Colonic mucosa (tissue), 4 donors: ENCODE measurements at regions not wholly inside any gene's neighbourhood (a gene's known extent, or its start where the extent isn't known, plus 50 kb on each side); places are given as distances from the start of the nearest gene placed in this dataset.

Source experiments
- DNase-seq: peaks from one replicate; pipeline ENCODE4 v3.0.0-alpha.2; 2020
- H3K27ac ChIP-seq: fragments of 200-600 bp; one replicate; pipeline ENCODE4 v1.8.0; 2021
- H3K27me3 ChIP-seq: fragments of 200-600 bp; one replicate; pipeline ENCODE4 v1.8.0; 2021
- H3K36me3 ChIP-seq: fragments of 200-600 bp; one replicate; pipeline ENCODE4 v1.8.0; 2021
- H3K4me1 ChIP-seq: fragments of 200-600 bp; one replicate; pipeline ENCODE4 v1.8.0; 2021; ENCODE audit warnings: mild to moderate bottlenecking
- H3K4me3 ChIP-seq: fragments of 200-600 bp; one replicate; pipeline ENCODE4 v1.8.0; 2021
- H3K9ac ChIP-seq, 2 donors: one replicate each; pipeline ENCODE4 v1.7.0; 2013; ENCODE audit warnings: control low read depth in 2 of 2, low read depth in 2 of 2, low read length in 2 of 2
- H3K9me3 ChIP-seq: fragments of 200-600 bp; one replicate; pipeline ENCODE4 v1.8.0; 2021
- intact Hi-C: fragments of 100-400 bp; cut with DNase I; formaldehyde crosslinking; loops from one replicate; pipeline ENCODE4 v1.14.1; 2022
- TF ChIP-seq, protein P1 (sequence below): fragments of 200-600 bp; IDR thresholded peaks from one replicate; pipeline ENCODE4 v1.8.0; 2022; ENCODE audit warnings: antibody characterized with exemption, mild to moderate bottlenecking
- donor health status: healthy.
- donor health status: DM: no; HTN: no; CAD: no.
- donor health status: DM: no; HTN: no; CAD: no.

DNA sequence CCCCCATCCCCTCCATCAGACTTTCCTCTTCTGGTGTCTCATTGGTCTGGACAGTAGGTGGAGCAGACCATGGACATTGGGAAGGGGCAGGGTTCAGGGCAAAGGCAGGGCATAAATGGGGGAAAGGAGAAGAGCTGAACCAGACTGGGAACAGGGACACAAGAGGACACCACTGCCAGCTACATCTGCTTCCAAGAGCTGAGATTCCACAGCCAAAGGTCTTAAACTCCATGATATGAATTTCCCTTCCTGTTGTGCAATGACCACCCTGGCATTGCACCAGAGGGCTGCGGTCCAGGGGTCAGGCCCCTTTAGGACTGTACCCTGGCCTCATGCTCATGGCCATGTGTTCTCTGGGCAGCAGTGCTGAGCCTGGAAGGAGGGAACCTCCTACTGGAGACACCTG, 137.9 kb downstream of the MAFB start:
- Histone ChIP-seq H3K36me3 (no peaks in the 10 kb centered on the region), H3K27ac (no peak overlapping the region), H3K9me3 (no peaks in the 10 kb centered on the region), H3K9ac (no peak overlapping the region), H3K4me1 (no peaks in the 10 kb centered on the region), H3K4me3 (no peak overlapping the region), H3K27me3 (no peaks in the 10 kb centered on the region)
- DNase-seq, result no peak
- intact Hi-C loops, result no loop called here
- TF ChIP-seq, protein P1, sequence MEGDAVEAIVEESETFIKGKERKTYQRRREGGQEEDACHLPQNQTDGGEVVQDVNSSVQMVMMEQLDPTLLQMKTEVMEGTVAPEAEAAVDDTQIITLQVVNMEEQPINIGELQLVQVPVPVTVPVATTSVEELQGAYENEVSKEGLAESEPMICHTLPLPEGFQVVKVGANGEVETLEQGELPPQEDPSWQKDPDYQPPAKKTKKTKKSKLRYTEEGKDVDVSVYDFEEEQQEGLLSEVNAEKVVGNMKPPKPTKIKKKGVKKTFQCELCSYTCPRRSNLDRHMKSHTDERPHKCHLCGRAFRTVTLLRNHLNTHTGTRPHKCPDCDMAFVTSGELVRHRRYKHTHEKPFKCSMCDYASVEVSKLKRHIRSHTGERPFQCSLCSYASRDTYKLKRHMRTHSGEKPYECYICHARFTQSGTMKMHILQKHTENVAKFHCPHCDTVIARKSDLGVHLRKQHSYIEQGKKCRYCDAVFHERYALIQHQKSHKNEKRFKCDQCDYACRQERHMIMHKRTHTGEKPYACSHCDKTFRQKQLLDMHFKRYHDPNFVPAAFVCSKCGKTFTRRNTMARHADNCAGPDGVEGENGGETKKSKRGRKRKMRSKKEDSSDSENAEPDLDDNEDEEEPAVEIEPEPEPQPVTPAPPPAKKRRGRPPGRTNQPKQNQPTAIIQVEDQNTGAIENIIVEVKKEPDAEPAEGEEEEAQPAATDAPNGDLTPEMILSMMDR, result no peak

DNA sequence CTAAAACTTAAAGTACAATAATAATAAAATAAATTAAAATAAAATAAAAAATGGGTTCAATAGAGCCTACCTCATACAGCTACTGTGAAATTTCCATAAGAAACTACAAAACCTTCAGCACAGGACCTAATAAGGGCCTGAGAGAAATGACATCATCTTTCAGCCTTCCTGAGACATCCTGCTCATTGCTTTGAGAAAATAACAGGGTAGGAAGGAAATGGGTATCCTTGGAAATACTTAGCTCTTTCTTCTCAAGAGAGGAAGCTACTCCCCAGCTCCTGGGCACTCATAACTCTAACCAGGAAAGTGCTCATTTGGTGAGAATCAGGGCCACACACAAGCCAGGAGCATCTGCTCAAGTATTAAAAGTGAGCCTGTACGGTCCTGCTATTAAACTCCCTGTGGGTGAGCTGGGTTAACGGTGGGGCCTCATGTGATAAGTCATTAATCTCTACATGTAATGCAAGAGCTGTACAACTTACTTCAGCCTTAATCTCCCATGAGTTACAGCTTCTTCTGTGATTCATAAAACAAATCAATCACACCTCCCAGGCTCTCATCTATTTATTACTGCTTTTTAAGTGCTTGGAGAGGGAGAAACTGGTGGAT, 141.4 kb downstream of the MAFB start:
- no peak overlapping the region for H3K27ac ChIP-seq
- no peak overlapping the region for H3K9ac ChIP-seq
- H3K27me3 ChIP-seq, result no peaks in the 10 kb centered on the region
- H3K36me3 ChIP-seq, result no peaks in the 10 kb centered on the region
- DNase-seq, result no peak
- H3K4me3 ChIP-seq, result no peak overlapping the region
- intact Hi-C loops, result no loop called here
- H3K4me1 ChIP-seq, result no peaks in the 10 kb centered on the region
- no peaks in the 10 kb centered on the region for H3K9me3 ChIP-seq
- TF ChIP-seq, protein P1, result no peak

DNA sequence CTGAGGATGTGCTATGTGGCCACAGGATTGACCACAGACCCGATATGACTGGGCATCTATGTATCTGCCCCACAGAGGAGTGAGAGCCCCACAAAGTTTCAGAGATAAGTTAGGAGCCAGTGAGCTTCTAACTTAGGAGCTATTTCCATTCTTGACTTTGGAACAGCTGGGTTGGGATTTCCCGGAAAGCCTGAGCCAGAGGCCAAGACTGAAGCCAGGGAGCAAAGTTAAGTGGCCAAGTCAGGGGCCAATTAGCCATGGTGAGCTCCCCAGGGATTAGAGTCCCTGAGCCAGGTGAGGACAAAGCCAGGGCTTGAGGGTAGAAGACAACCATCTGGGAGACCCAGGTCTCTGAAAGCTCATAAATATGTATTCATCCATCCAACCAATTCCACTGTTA, 143.6 kb downstream of the MAFB start:
- intact Hi-C loops, result no loop called here
- no peak for DNase-seq
- H3K9me3 ChIP-seq, result no peaks in the 10 kb centered on the region
- H3K27me3 ChIP-seq, result no peaks in the 10 kb centered on the region
- no peak overlapping the region for H3K27ac ChIP-seq
- TF ChIP-seq, protein P1, result no peak
- H3K4me3 ChIP-seq, result no peak overlapping the region
- no peaks in the 10 kb centered on the region for H3K4me1 ChIP-seq
- H3K9ac ChIP-seq, result no peak overlapping the region
- no peaks in the 10 kb centered on the region for H3K36me3 ChIP-seq

DNA sequence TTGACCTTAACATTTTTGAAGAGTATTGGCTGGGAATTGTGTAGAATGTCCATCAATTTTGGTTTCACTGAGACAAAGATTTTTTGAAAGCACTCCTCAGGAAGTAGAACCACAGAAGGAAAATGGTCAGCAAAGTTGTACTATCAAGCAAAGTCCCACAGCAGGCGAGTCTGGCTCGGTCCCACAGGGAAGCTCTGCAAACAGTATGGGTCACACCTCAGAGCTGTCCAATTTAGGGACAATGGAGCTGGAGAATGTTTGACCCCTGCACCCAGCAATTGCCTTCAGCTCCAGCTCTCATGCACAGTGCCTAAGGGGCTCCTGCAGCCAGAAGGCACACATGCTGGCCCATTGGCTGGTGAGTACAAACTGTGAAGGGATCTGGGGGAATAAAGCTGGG, 147.0 kb downstream of the MAFB start:
- DNase-seq, result no peak
- Histone ChIP-seq H3K9ac (no peak overlapping the region), H3K4me1 (no peaks in the 10 kb centered on the region), H3K4me3 (no peak overlapping the region), H3K36me3 (no peaks in the 10 kb centered on the region), H3K9me3 (no peaks in the 10 kb centered on the region), H3K27me3 (no peaks in the 10 kb centered on the region), H3K27ac (no peak overlapping the region)
- TF ChIP-seq, protein P1, result no peak
- intact Hi-C loops, result no loop called here

DNA sequence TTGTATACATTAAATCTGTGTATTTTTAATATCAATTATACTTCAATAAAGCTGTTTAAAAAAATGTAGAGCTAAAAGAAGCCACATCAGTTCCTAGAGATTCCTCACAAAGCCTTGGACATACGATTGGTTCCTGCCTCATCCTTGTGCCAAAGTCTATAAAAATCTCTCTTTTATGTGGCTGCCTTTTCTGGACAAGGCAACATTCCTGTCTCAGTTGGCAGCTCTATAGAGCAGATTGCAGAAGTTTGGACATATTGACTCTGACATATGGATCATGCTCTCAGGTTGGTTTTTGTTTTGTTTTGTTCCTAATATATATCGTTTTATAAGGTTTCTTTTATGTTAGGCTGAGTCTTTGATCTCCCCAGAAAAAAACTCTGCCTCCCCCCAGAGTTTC, 148.9 kb downstream of the MAFB start:
- no peak overlapping the region for H3K4me3 ChIP-seq

More for the DNA sequence above, 148.9 kb downstream of the MAFB start:
- no peak for DNase-seq
- TF ChIP-seq, protein P1, result no peak
- intact Hi-C loops, result no loop called here
- H3K9ac ChIP-seq, result no peak overlapping the region
- H3K27me3 ChIP-seq, result no peaks in the 10 kb centered on the region
- H3K4me1 ChIP-seq, result no peaks in the 10 kb centered on the region
- H3K9me3 ChIP-seq, result no peaks in the 10 kb centered on the region
- H3K27ac ChIP-seq, result no peak overlapping the region
- H3K36me3 ChIP-seq, result no peaks in the 10 kb centered on the region
